GOT3 (cell line): ENCODE measurements at regions not wholly inside any gene's neighbourhood (a gene's known extent, or its start where the extent isn't known, plus 50 kb on each side); places are given as distances from the start of the nearest gene placed in this dataset.

Source experiments
- DNase-seq: peaks from one replicate; lab custom pipeline; 2025; ENCODE audit warnings: mixed read lengths; lab: John Stamatoyannopoulos, UW

- DNase-seq, result no peak
These were observed 129.9 kb upstream of the ZNF32 start for GRCh38 chr10:43778571-43778970.

GRCh38 chr10:43775384-43775783 lies 126.7 kb upstream of the ZNF32 start:
- no peak for DNase-seq

GRCh38 chr10:43774234-43774769 lies 125.6 kb upstream of the ZNF32 start:
- no peak for DNase-seq

GRCh38 chr10:43773736-43774135 lies 125.1 kb upstream of the ZNF32 start:
- DNase-seq, result no peak

GRCh38 chr10:43772171-43772570 lies 123.5 kb upstream of the ZNF32 start:
- no peak for DNase-seq

- no peak for DNase-seq
These were observed 123.0 kb upstream of the ZNF32 start for GRCh38 chr10:43771675-43772074.

- DNase-seq, result no peak
These were observed 116.8 kb upstream of the ZNF32 start for GRCh38 chr10:43765516-43765915.

- DNase-seq, result no peak
These were observed 115.2 kb upstream of the ZNF32 start for GRCh38 chr10:43763846-43764245.

- DNase-seq, result no peak
These were observed 111.8 kb upstream of the ZNF32 start for GRCh38 chr10:43760514-43760913.

GRCh38 chr10:43759216-43759615 lies 110.5 kb upstream of the ZNF32 start:
- DNase-seq, result no peak

- DNase-seq, result no peak
These were observed 107.7 kb upstream of the ZNF32 start for GRCh38 chr10:43756341-43756740.

GRCh38 chr10:43754569-43755260 lies 106.0 kb upstream of the ZNF32 start:
- DNase-seq, result no peak

GRCh38 chr10:43753397-43754061 lies 104.8 kb upstream of the ZNF32 start:
- DNase-seq, result no peak

- no peak for DNase-seq
These were observed 104.0 kb upstream of the ZNF32 start for GRCh38 chr10:43752682-43753081.

- no peak for DNase-seq
These were observed 103.0 kb upstream of the ZNF32 start for GRCh38 chr10:43751646-43752045.

- no peak for DNase-seq
These were observed 101.4 kb upstream of the ZNF32 start for GRCh38 chr10:43749940-43750552.

GRCh38 chr10:43749145-43749576 lies 100.5 kb upstream of the ZNF32 start:
- DNase-seq, result no peak

GRCh38 chr10:43748560-43748959 lies 99.9 kb upstream of the ZNF32 start:
- no peak for DNase-seq

GRCh38 chr10:43746906-43747305 lies 98.2 kb upstream of the ZNF32 start:
- DNase-seq, result no peak

GRCh38 chr10:43739161-43739560 lies 90.5 kb upstream of the ZNF32 start:
- DNase-seq, result no peak

GRCh38 chr10:43737003-43737402 lies 88.3 kb upstream of the ZNF32 start:
- no peak for DNase-seq

GRCh38 chr10:43735907-43736306 lies 87.2 kb upstream of the ZNF32 start:
- no peak for DNase-seq

- no peak for DNase-seq
These were observed 86.0 kb upstream of the ZNF32 start for GRCh38 chr10:43734716-43735115.
